K562 (cell line): ENCODE measurements at regions not wholly inside any gene's neighbourhood (a gene's known extent, or its start where the extent isn't known, plus 50 kb on each side); places are given as distances from the start of the nearest gene placed in this dataset.

Experiments
- ATAC-seq: fragments of 200-7000 bp; cut with Tn5 transposase; 3 replicates; pipeline ENCODE4 v1.9.1; 2020; ENCODE audit warnings: moderate library complexity
- BruUV-seq: library from RNA; stranded (reverse); fragments of 400-500 nt; replicated peaks from 2 replicates; lab custom pipeline; 2021; lab: Mats Ljungman, UMichigan
- CTCF ChIA-PET: fragments of 300-600 bp; formaldehyde crosslinking; extraction: SDS; loops from one replicate; lab custom pipeline; 2021; ENCODE audit warnings: low intra/inter-chr PET ratio; lab: Yijun Ruan, JAX
- POLR2A ChIA-PET: fragments of 300-600, 350-650 bp; sonication (Branson Sonifier 250); formaldehyde crosslinking; extraction: SDS; loops from one replicate; lab custom pipeline; 2021; ENCODE audit warnings: antibody characterized with exemption, inconsistent platforms; lab: Yijun Ruan, JAX
- DNase-seq, 4 experiments: peaks; one replicate each; pipeline versions ENCODE4 v3.0.0 to v3.0.0-alpha.2; 2011 to 2018; ENCODE audit warnings: low spot score in 3 of 4, mixed read lengths in 3 of 4; ENCODE audit errors: extremely low read depth in 1 of 4
- FAIRE-seq: peaks from 2 replicates; lab custom pipeline; 2011; peaks lifted over from hg19 to GRCh38; lab: Jason Lieb, UNC
- H2AFZ ChIP-seq: 2 replicates; pipeline ENCODE4 v1.6.0; 2011; ENCODE audit warnings: low read depth, low read length, control low read depth, inconsistent platforms
- H3K27ac ChIP-seq: fragments of 200-600 bp; 3 replicates; pipeline ENCODE4 v1.8.0; 2011; ENCODE audit warnings: low read depth, mild to moderate bottlenecking, control low read depth, inconsistent platforms, low read length, moderate library complexity, mixed read lengths; ENCODE audit errors: extremely low read depth
- H3K27me3 ChIP-seq, 2 experiments: fragments of 300-600 bp in 1 of 2; 2 replicates in 1 of 2; 3 replicates in 1 of 2; pipeline versions ENCODE4 v1.6.0 to v1.8.0; 2011; ENCODE audit warnings: inconsistent platforms in 2 of 2, low read length in 2 of 2, mild to moderate bottlenecking in 1 of 2, mixed read lengths in 1 of 2, moderate library complexity in 1 of 2; ENCODE audit not compliant: control insufficient read depth in 2 of 2, insufficient read depth in 2 of 2
- H3K36me3 ChIP-seq: fragments of 300-600 bp; 3 replicates; pipeline ENCODE4 v1.8.0; 2011; ENCODE audit warnings: mild to moderate bottlenecking, low read length, inconsistent platforms; ENCODE audit not compliant: control insufficient read depth, insufficient read depth
- H3K4me1 ChIP-seq, 2 experiments: fragments of 200-600 bp in 1 of 2; replicated peaks in 1 of 2; 2 replicates in 1 of 2; 3 replicates in 1 of 2; pipeline versions ENCODE4 v1.5.1 to v1.8.0; 2011; ENCODE audit warnings: inconsistent platforms in 2 of 2, low read length in 2 of 2, mild to moderate bottlenecking in 1 of 2, mixed read lengths in 1 of 2, moderate library complexity in 1 of 2; ENCODE audit not compliant: control insufficient read depth in 2 of 2, insufficient read depth in 2 of 2
- H3K4me2 ChIP-seq: 2 replicates; pipeline ENCODE4 v1.6.1; 2011; ENCODE audit warnings: low read length, control low read depth, inconsistent platforms, mixed read lengths; ENCODE audit not compliant: insufficient read depth
- H3K4me3 ChIP-seq: fragments of 200-600 bp; sonication (generic), shearing (Covaris generic); 2 replicates; pipeline ENCODE4 v1.5.1; 2016; ENCODE audit warnings: control low read depth, inconsistent platforms
- H3K79me2 ChIP-seq: fragments of 200-600 bp; 3 replicates; pipeline ENCODE4 v1.8.0; 2011; ENCODE audit warnings: low read length, inconsistent platforms; ENCODE audit not compliant: control insufficient read depth, insufficient read depth
- H3K9ac ChIP-seq, 2 experiments: 2 replicates each; pipeline versions ENCODE4 v1.6.0 to v1.6.1; 2011; ENCODE audit warnings: low read depth in 2 of 2, low read length in 2 of 2, control low read depth in 1 of 2, inconsistent platforms in 1 of 2, mild to moderate bottlenecking in 1 of 2, mixed read lengths in 1 of 2; ENCODE audit not compliant: insufficient read depth in 1 of 2
- H3K9me1 ChIP-seq: one replicate; pipeline ENCODE4 v1.6.0; 2011; ENCODE audit warnings: inconsistent platforms, mild to moderate bottlenecking, low read length, moderate library complexity; ENCODE audit not compliant: control insufficient read depth, insufficient read depth
- H3K9me3 ChIP-seq: replicated peaks from 2 replicates; pipeline ENCODE4 v1.5.1; 2011; ENCODE audit warnings: low read depth, low read length, inconsistent platforms; ENCODE audit not compliant: control insufficient read depth, insufficient read depth
- H4K20me1 ChIP-seq: replicated peaks from 2 replicates; pipeline ENCODE4 v1.6.1; 2011; ENCODE audit warnings: low read length, inconsistent platforms, mixed read lengths; ENCODE audit not compliant: control insufficient read depth, insufficient read depth
- EGR1 ChIP-seq: fragments of 450-650 bp; conservative IDR thresholded peaks from 2 replicates; pipeline ENCODE4 v1.6.1; 2017; ENCODE audit warnings: mild to moderate bottlenecking
- JUND ChIP-seq, 2 experiments: IDR thresholded peaks; 2 replicates in 1 of 2; 3 replicates in 1 of 2; pipeline ENCODE4 v1.6.1; 2011; ENCODE audit warnings: borderline replicate concordance in 2 of 2, low read depth in 2 of 2, low read length in 2 of 2, improper control_type of control experiment in 1 of 2, missing biosample characterization in 1 of 2, missing genetic modification characterization in 1 of 2, missing genetic modification reagents in 1 of 2
- MYC ChIP-seq, 2 experiments: fragments of 250-450 bp in 1 of 2; sonication (Bioruptor Pico) in 1 of 2; IDR thresholded peaks; 2 replicates each; pipeline versions ENCODE4 v1.5.1 to v1.6.1; 2012 to 2021; ENCODE audit warnings: low read depth in 2 of 2, borderline replicate concordance in 1 of 2, improper control_type of control experiment in 1 of 2, low read length in 1 of 2, mild to moderate bottlenecking in 1 of 2, moderate library complexity in 1 of 2
- MYNN ChIP-seq, 2 experiments: sonication (generic); formaldehyde crosslinking in 1 of 2; IDR thresholded peaks; 2 replicates each; pipeline versions ENCODE4 v1.5.0 to v1.6.1; 2016 to 2020; ENCODE audit warnings: antibody characterized with exemption in 1 of 2, missing genetic modification reagents in 1 of 2
- SAFB2 ChIP-seq: fragments of 200-400 bp; formaldehyde crosslinking; IDR thresholded peaks from 2 replicates; pipeline ENCODE4 v1.6.1; 2018; ENCODE audit warnings: borderline replicate concordance, low read length, low read depth, moderate library complexity; ENCODE audit not compliant: severe bottlenecking
- UBTF ChIP-seq, 2 experiments: IDR thresholded peaks; 2 replicates each; pipeline ENCODE4 v1.6.1; 2012; ENCODE audit warnings: improper control_type of control experiment in 2 of 2, low read depth in 2 of 2, low read length in 2 of 2, borderline replicate concordance in 1 of 2
- ZEB2 ChIP-seq: fragments of 450-650 bp; IDR thresholded peaks from 2 replicates; pipeline ENCODE4 v1.6.1; 2016
- ZNF24 ChIP-seq: fragments of 450-650 bp; IDR thresholded peaks from 2 replicates; pipeline ENCODE4 v1.6.1; 2016
- ZNF431 ChIP-seq: sonication (generic); formaldehyde crosslinking; IDR thresholded peaks from 2 replicates; pipeline ENCODE4 v1.8.0; 2022; ENCODE audit warnings: mild to moderate bottlenecking, missing genetic modification reagents
- ZNF778 ChIP-seq: fragments of 450-650 bp; formaldehyde crosslinking; IDR thresholded peaks from 2 replicates; pipeline ENCODE4 v1.4.0; 2020; ENCODE audit warnings: mild to moderate bottlenecking, moderate library complexity
- WGBS: fragments of 100-300 bp; shearing (Covaris generic); methylation state at CpG from one replicate; pipeline ENCODE4 v1.1.6; 2016; ENCODE audit warnings: low coverage, mixed read lengths; ENCODE audit not compliant: insufficient coverage; ENCODE audit errors: missing lambda C conversion rate; 5-methylcytosine and 5-hydroxymethylcytosine counted together
- in situ Hi-C: fragments of 300-500 bp; cut with MboI; formaldehyde crosslinking; loops from 4 replicates; pipeline ENCODE4 v1.15.0; 2018; ENCODE audit warnings: inconsistent platforms, mixed read lengths
- intact Hi-C: fragments of 100-400 bp; cut with micrococcal nuclease; formaldehyde crosslinking; loops from 2 replicates; pipeline ENCODE4 v1.14.2; 2022
- TF ChIP-seq, protein P1 (sequence below): fragments of 450-650 bp; IDR thresholded peaks from one replicate; pipeline ENCODE4 v1.6.1; 2018; ENCODE audit warnings: mild to moderate bottlenecking, moderate library complexity; ENCODE audit not compliant: partially characterized antibody
- TF ChIP-seq, protein P2 (sequence below): fragments of 250-450 bp; sonication (Bioruptor Pico); IDR thresholded peaks from 2 replicates; pipeline ENCODE4 v1.4.0; 2020

- H3K27me3 ChIP-seq, result no peaks in the 10 kb centered on the region
- no TSS peak for BruUV-seq
- TF ChIP-seq, protein P1, sequence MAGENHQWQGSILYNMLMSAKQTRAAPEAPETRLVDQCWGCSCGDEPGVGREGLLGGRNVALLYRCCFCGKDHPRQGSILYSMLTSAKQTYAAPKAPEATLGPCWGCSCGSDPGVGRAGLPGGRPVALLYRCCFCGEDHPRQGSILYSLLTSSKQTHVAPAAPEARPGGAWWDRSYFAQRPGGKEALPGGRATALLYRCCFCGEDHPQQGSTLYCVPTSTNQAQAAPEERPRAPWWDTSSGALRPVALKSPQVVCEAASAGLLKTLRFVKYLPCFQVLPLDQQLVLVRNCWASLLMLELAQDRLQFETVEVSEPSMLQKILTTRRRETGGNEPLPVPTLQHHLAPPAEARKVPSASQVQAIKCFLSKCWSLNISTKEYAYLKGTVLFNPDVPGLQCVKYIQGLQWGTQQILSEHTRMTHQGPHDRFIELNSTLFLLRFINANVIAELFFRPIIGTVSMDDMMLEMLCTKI, result no peak
- TF ChIP-seq MYNN (IDR thresholded peaks at IDR 0.05), result no peak
- no peak for TF ChIP-seq MYNN (CRISPR knock-in tag; IDR thresholded peaks at IDR 0.05)
- no peak for TF ChIP-seq ZNF431 (CRISPR knock-in tag)
- 0 out of 2 replicates have a peak, but pooled peaks have one; percentile 27 for TF ChIP-seq ZEB2
- no peak for TF ChIP-seq UBTF (IDR thresholded peaks at IDR 0.05; ENCODE audit: borderline replicate concordance in 1 of 2, low read depth in 2 of 2, low read length in 2 of 2)
- no peak for TF ChIP-seq MYC (IDR thresholded peaks at IDR 0.05; ENCODE audit: low read depth, low read length)
- no peak for TF ChIP-seq MYC (CRISPR knock-in tag; IDR thresholded peaks at IDR 0.05; ENCODE audit: borderline replicate concordance, low read depth)
- TF ChIP-seq, protein P2, sequence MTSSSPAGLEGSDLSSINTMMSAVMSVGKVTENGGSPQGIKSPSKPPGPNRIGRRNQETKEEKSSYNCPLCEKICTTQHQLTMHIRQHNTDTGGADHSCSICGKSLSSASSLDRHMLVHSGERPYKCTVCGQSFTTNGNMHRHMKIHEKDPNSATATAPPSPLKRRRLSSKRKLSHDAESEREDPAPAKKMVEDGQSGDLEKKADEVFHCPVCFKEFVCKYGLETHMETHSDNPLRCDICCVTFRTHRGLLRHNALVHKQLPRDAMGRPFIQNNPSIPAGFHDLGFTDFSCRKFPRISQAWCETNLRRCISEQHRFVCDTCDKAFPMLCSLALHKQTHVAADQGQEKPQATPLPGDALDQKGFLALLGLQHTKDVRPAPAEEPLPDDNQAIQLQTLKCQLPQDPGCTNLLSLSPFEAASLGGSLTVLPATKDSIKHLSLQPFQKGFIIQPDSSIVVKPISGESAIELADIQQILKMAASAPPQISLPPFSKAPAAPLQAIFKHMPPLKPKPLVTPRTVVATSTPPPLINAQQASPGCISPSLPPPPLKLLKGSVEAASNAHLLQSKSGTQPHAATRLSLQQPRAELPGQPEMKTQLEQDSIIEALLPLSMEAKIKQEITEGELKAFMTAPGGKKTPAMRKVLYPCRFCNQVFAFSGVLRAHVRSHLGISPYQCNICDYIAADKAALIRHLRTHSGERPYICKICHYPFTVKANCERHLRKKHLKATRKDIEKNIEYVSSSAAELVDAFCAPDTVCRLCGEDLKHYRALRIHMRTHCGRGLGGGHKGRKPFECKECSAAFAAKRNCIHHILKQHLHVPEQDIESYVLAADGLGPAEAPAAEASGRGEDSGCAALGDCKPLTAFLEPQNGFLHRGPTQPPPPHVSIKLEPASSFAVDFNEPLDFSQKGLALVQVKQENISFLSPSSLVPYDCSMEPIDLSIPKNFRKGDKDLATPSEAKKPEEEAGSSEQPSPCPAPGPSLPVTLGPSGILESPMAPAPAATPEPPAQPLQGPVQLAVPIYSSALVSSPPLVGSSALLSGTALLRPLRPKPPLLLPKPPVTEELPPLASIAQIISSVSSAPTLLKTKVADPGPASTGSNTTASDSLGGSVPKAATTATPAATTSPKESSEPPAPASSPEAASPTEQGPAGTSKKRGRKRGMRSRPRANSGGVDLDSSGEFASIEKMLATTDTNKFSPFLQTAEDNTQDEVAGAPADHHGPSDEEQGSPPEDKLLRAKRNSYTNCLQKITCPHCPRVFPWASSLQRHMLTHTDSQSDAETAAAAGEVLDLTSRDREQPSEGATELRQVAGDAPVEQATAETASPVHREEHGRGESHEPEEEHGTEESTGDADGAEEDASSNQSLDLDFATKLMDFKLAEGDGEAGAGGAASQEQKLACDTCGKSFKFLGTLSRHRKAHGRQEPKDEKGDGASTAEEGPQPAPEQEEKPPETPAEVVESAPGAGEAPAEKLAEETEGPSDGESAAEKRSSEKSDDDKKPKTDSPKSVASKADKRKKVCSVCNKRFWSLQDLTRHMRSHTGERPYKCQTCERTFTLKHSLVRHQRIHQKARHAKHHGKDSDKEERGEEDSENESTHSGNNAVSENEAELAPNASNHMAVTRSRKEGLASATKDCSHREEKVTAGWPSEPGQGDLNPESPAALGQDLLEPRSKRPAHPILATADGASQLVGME (CRISPR knock-in tag), result no peak
- no peak for TF ChIP-seq ZNF778
- no peak for TF ChIP-seq SAFB2
- TF ChIP-seq JUND (IDR thresholded peaks at IDR 0.05; ENCODE audit: borderline replicate concordance, low read depth, low read length), result peak; percentile 54; the same call in 1 of the 2 replicates
- TF ChIP-seq JUND (tag; IDR thresholded peaks at IDR 0.05; ENCODE audit: borderline replicate concordance, low read depth, low read length), result peak; percentile 40; the same call in 1 of the 3 replicates
- no peak for TF ChIP-seq ZNF24
- peak; percentile 56 for TF ChIP-seq EGR1
These were observed 645.6 kb downstream of the SOX5 start for GRCh38 chr12:23303821-23304220.

More at GRCh38 chr12:23303821-23304220, 645.6 kb downstream of the SOX5 start:
- H3K4me2 ChIP-seq, result no peak overlapping the region; the same call in 1 of the 2 replicates
- no peak overlapping the region for H3K4me3 ChIP-seq
- intact Hi-C loops, result no loop called here
- ChIA-PET POLR2A (no interaction called here), CTCF (no interaction called here)
- DNase-seq (peak in 3 of 4 experiments; percentile 13 to 53 (median 22)), ATAC-seq (peak; percentile 71), FAIRE-seq (peak; percentile 66)
- no peaks in the 10 kb centered on the region for H3K36me3 ChIP-seq
- H3K9me3 ChIP-seq, result no peaks in the 10 kb centered on the region
- in situ Hi-C loops, result no loop called here
- H4K20me1 ChIP-seq, result no peaks in the 10 kb centered on the region
- H3K4me1 ChIP-seq, result peaks cover 0 to 3% of the 10 kb centered on the region in 2 experiments; a peak in 1 of 5 replicates
- H3K9ac ChIP-seq, result no peak overlapping the region
- no peak overlapping the region for H2AFZ ChIP-seq
- H3K79me2 ChIP-seq, result no peaks in the 10 kb centered on the region
- no peaks in the 10 kb centered on the region for H3K9me1 ChIP-seq
- WGBS, result 15% methylated on average over 1 of the region's 1 CpG
- H3K27ac ChIP-seq, result no peak overlapping the region
